HEK293T (cell line): ENCODE measurements at regions not wholly inside any gene's neighbourhood (a gene's known extent, or its start where the extent isn't known, plus 50 kb on each side); places are given as distances from the start of the nearest gene placed in this dataset.

ENCODE experiments used
- CTCF ChIA-PET: fragments of 350-600 bp; formaldehyde crosslinking; extraction: SDS; loops from one replicate; lab custom pipeline; 2021; ENCODE audit warnings: antibody characterized with exemption, inconsistent platforms; lab: Yijun Ruan, JAX
- POLR2A ChIA-PET: fragments of 350-600 bp; formaldehyde crosslinking; extraction: SDS; loops from one replicate; lab custom pipeline; 2020; ENCODE audit warnings: antibody characterized with exemption, inconsistent platforms; lab: Yijun Ruan, JAX
- DNase-seq: peaks from one replicate; pipeline ENCODE4 v3.0.0; 2012; ENCODE audit warnings: mixed read lengths; ENCODE audit errors: extremely low spot score
- ARNT ChIP-seq: fragments of 450-650 bp; IDR thresholded peaks from 2 replicates; pipeline ENCODE4 v1.6.1; 2017; ENCODE audit warnings: mild to moderate bottlenecking
- BHLHE40 ChIP-seq: fragments of 450-650 bp; IDR thresholded peaks from 2 replicates; pipeline ENCODE4 v1.6.1; 2016; ENCODE audit warnings: mild to moderate bottlenecking, moderate library complexity, borderline replicate concordance
- CTBP1 ChIP-seq: fragments of 450-650 bp; IDR thresholded peaks from 2 replicates; pipeline ENCODE4 v1.6.1; 2016; ENCODE audit warnings: borderline replicate concordance
- ELF4 ChIP-seq: fragments of 450-650 bp; IDR thresholded peaks from 2 replicates; pipeline ENCODE4 v1.6.1; 2017; ENCODE audit warnings: antibody characterized with exemption
- FOXA1 ChIP-seq: fragments of 450-650 bp; IDR thresholded peaks from 2 replicates; pipeline ENCODE4 v1.6.1; 2016; ENCODE audit warnings: mild to moderate bottlenecking
- FOXK2 ChIP-seq: fragments of 450-650 bp; IDR thresholded peaks from 2 replicates; pipeline ENCODE4 v1.6.1; 2016; ENCODE audit warnings: mild to moderate bottlenecking
- FOXM1 ChIP-seq: fragments of 450-650 bp; IDR thresholded peaks from 2 replicates; pipeline ENCODE4 v1.6.1; 2017; ENCODE audit warnings: mild to moderate bottlenecking, borderline replicate concordance
- HDGF ChIP-seq: fragments of 450-650 bp; IDR thresholded peaks from 2 replicates; pipeline ENCODE4 v1.6.1; 2017; ENCODE audit warnings: antibody characterized with exemption, borderline replicate concordance
- L3MBTL2 ChIP-seq: fragments of 450-650 bp; conservative IDR thresholded peaks from 2 replicates; pipeline ENCODE4 v1.6.1; 2016; ENCODE audit warnings: mild to moderate bottlenecking
- LEF1 ChIP-seq: fragments of 450-650 bp; IDR thresholded peaks from 2 replicates; pipeline ENCODE4 v1.6.1; 2017; ENCODE audit warnings: mild to moderate bottlenecking, borderline replicate concordance
- NFRKB ChIP-seq: fragments of 450-650 bp; IDR thresholded peaks from 2 replicates; pipeline ENCODE4 v1.6.1; 2016; ENCODE audit warnings: mild to moderate bottlenecking, moderate library complexity
- PKNOX1 ChIP-seq: fragments of 450-650 bp; IDR thresholded peaks from 2 replicates; pipeline ENCODE4 v1.6.1; 2016
- SP1 ChIP-seq: fragments of 450-650 bp; IDR thresholded peaks from 2 replicates; pipeline ENCODE4 v1.6.1; 2017
- SUZ12 ChIP-seq: fragments of 450-650 bp; IDR thresholded peaks from 2 replicates; pipeline ENCODE4 v1.6.1; 2016; ENCODE audit warnings: mild to moderate bottlenecking
- TARDBP ChIP-seq: fragments of 450-650 bp; IDR thresholded peaks from 2 replicates; pipeline ENCODE4 v1.6.1; 2016
- ZNF384 ChIP-seq: fragments of 450-650 bp; IDR thresholded peaks from 2 replicates; pipeline ENCODE4 v1.6.1; 2016

GRCh38 chr14:98498019-98498885, 773.7 kb downstream of the BCL11B start:
- DNase-seq = no peak
- CTCF ChIA-PET = no interaction called here
- POLR2A ChIA-PET = no interaction called here
- TF ChIP-seq PKNOX1 (no peak), NFRKB (no peak), SP1 (no peak), FOXA1 (no peak), CTBP1 (no peak), ARNT (no peak), FOXM1 (no peak), SUZ12 (no peak), HDGF (no peak), TARDBP (no peak), FOXK2 (no peak), LEF1 (no peak), ELF4 (no peak), L3MBTL2 (no peak)

GRCh38 chr14:98501335-98501734, 770.7 kb downstream of the BCL11B start:
- ChIA-PET POLR2A (no interaction called here), CTCF (no interaction called here)
- TF ChIP-seq HDGF (no peak), BHLHE40 (no peak), NFRKB (no peak), FOXK2 (no peak), ARNT (no peak), L3MBTL2 (no peak), CTBP1 (no peak), ZNF384 (no peak)
- DNase-seq = no peak

GRCh38 chr14:98501836-98502235, 770.2 kb downstream of the BCL11B start:
- DNase-seq = no peak
- CTCF ChIA-PET = no interaction called here
- TF ChIP-seq LEF1 = no peak
- no peak for TF ChIP-seq CTBP1
- no peak for TF ChIP-seq NFRKB
- no peak for TF ChIP-seq HDGF
- TF ChIP-seq PKNOX1 = no peak
- TF ChIP-seq FOXK2 = no peak
- TF ChIP-seq L3MBTL2 = no peak
- POLR2A ChIA-PET = no interaction called here

- no peak for TF ChIP-seq L3MBTL2
- TF ChIP-seq ZNF384 = no peak
- TF ChIP-seq FOXK2 = no peak
- TF ChIP-seq LEF1 = no peak
- no peak for TF ChIP-seq TARDBP
- TF ChIP-seq ELF4 = no peak
- no peak for TF ChIP-seq CTBP1
- TF ChIP-seq FOXM1 = no peak
- TF ChIP-seq HDGF = no peak
- no peak for TF ChIP-seq ARNT
- DNase-seq = no peak
- ChIA-PET CTCF (no interaction called here), POLR2A (no interaction called here)
These were observed 768.7 kb downstream of the BCL11B start for GRCh38 chr14:98503086-98503815.

GRCh38 chr14:98507264-98507663, 764.7 kb downstream of the BCL11B start:
- no peak for DNase-seq
- TF ChIP-seq FOXK2 (no peak), BHLHE40 (no peak), PKNOX1 (no peak), TARDBP (no peak), SUZ12 (no peak), HDGF (no peak), NFRKB (no peak), SP1 (no peak), L3MBTL2 (no peak), FOXM1 (no peak), ELF4 (no peak), ZNF384 (no peak), ARNT (no peak), LEF1 (no peak), FOXA1 (no peak), CTBP1 (no peak)
- ChIA-PET CTCF (interaction anchor here (0.6 kb wide), 1 partner anchor 159 kb away, joined by 4 read pairs; no protein-coding TSS in a partner anchor), POLR2A (no interaction called here)

GRCh38 chr14:98510392-98510791, 761.6 kb downstream of the BCL11B start:
- DNase-seq = no peak
- CTCF ChIA-PET = no interaction called here
- POLR2A ChIA-PET = no interaction called here
- TF ChIP-seq BHLHE40 (no peak), FOXM1 (no peak), ARNT (no peak), L3MBTL2 (no peak), FOXA1 (no peak), ELF4 (no peak), LEF1 (no peak), NFRKB (no peak), PKNOX1 (no peak), SUZ12 (no peak), ZNF384 (no peak), SP1 (no peak), TARDBP (no peak), CTBP1 (no peak), HDGF (no peak)
